ENCODE measurements at regions not wholly inside any gene's neighbourhood (a gene's known extent, or its start where the extent isn't known, plus 50 kb on each side); places are given as distances from the start of the nearest gene placed in this dataset.
A peak's percentile ranks its signal among the peaks of the same experiment; 100 is the strongest.

DNA sequence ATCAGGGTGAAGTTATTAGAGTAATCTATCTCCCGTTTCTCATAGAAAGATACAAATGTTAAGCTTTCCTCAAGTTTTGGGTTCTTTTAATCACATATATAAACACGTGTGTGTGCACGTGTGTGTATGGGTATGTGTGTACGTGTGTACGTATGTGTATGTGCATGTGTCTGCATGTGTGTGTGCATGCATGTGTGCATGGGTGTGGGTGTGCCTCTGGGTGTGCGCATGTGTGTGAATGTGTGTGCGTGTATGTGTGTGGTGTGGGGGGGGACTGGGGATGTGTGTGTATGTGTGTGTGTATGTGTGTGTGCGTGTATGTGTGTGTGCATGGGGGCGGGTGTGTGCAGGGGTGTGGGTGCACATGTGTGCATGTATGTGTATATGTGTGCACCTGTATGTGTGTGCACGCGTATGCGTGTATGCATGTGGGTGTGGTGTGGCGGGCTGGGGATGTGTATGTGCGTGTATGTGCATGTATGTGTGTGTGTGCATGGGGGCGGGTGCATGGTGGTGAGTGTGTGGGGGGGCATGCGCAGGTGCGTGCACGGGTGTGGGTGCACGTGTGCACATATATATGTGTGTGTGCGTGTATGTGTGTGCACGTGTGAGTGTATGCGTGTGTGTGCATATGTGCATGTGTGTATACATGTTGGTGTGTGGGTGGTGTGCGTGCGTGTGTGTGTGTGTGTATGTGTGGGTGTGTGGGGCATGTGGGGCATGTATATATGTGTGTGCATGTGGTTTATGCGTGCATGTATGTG, 304.0 kb downstream of the MBD2 start:
- Mint-ChIP-seq H3K36me3 (ENCODE audit: low read depth) (no peaks in the 10 kb centered on the region), H3K27me3 (ENCODE audit: low read depth) (no peaks in the 10 kb centered on the region), H3K4me1 (no peaks in the 10 kb centered on the region), H3K4me3 (no peak overlapping the region), H3K9me3 (no peaks in the 10 kb centered on the region), H3K27ac (no peak overlapping the region)
- TF ChIP-seq, protein P1, sequence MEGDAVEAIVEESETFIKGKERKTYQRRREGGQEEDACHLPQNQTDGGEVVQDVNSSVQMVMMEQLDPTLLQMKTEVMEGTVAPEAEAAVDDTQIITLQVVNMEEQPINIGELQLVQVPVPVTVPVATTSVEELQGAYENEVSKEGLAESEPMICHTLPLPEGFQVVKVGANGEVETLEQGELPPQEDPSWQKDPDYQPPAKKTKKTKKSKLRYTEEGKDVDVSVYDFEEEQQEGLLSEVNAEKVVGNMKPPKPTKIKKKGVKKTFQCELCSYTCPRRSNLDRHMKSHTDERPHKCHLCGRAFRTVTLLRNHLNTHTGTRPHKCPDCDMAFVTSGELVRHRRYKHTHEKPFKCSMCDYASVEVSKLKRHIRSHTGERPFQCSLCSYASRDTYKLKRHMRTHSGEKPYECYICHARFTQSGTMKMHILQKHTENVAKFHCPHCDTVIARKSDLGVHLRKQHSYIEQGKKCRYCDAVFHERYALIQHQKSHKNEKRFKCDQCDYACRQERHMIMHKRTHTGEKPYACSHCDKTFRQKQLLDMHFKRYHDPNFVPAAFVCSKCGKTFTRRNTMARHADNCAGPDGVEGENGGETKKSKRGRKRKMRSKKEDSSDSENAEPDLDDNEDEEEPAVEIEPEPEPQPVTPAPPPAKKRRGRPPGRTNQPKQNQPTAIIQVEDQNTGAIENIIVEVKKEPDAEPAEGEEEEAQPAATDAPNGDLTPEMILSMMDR (IDR thresholded peaks at IDR 0.05; ENCODE audit: unreplicated experiment in 3 of 3): no peak

GRCh38 chr18:53918091-53918490, 306.4 kb downstream of the MBD2 start:
- no peak overlapping the region for H3K27ac Mint-ChIP-seq
- no peaks in the 10 kb centered on the region for H3K36me3 Mint-ChIP-seq (ENCODE audit: low read depth)
- no peaks in the 10 kb centered on the region for H3K4me1 Mint-ChIP-seq
- H3K4me3 Mint-ChIP-seq: no peak overlapping the region
- no peaks in the 10 kb centered on the region for H3K9me3 Mint-ChIP-seq
- TF ChIP-seq, protein P1 (IDR thresholded peaks at IDR 0.05; ENCODE audit: unreplicated experiment in 3 of 3): no peak
- H3K27me3 Mint-ChIP-seq (ENCODE audit: low read depth): peaks cover 4% of the 10 kb centered on the region

DNA sequence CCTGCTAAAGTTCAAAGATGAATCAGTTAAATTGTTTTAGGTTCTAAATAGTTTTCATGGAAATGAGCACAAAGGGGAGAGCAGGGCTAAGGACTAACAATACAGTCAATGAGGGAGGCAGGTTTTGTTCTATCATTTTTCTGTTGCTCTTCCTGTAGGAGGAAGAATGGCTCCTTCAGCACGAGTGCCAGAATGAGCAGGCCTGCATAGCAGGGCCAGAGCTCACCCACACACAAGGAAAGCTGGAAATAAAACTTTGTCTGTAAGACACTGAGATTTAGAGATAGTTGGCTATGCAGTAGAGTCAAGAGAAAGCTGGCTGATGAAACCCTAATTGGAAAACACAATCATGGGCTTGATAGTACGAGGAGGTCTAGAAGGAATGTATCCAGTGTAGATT, 313.3 kb downstream of the MBD2 start:
- H3K9me3 Mint-ChIP-seq: no peaks in the 10 kb centered on the region
- H3K36me3 Mint-ChIP-seq (ENCODE audit: low read depth): no peaks in the 10 kb centered on the region
- peak overlapping the region in 1 of 3 experiments; percentile 1 for H3K27ac Mint-ChIP-seq
- no peaks in the 10 kb centered on the region for H3K4me1 Mint-ChIP-seq
- no peak overlapping the region for H3K4me3 Mint-ChIP-seq
- TF ChIP-seq, protein P1 (IDR thresholded peaks at IDR 0.05; ENCODE audit: unreplicated experiment in 3 of 3): no peak
- peaks cover 4% of the 10 kb centered on the region for H3K27me3 Mint-ChIP-seq (ENCODE audit: low read depth)

- Mint-ChIP-seq H3K36me3 (ENCODE audit: low read depth) (no peaks in the 10 kb centered on the region), H3K27ac (no peak overlapping the region), H3K9me3 (no peaks in the 10 kb centered on the region), H3K4me1 (no peaks in the 10 kb centered on the region), H3K4me3 (no peak overlapping the region), H3K27me3 (ENCODE audit: low read depth) (peaks cover under 1% of the 10 kb centered on the region)
- TF ChIP-seq, protein P1 (IDR thresholded peaks at IDR 0.05; ENCODE audit: unreplicated experiment in 3 of 3): no peak
Measured at GRCh38 chr18:53909668-53910067, 314.8 kb downstream of the MBD2 start.

DNA sequence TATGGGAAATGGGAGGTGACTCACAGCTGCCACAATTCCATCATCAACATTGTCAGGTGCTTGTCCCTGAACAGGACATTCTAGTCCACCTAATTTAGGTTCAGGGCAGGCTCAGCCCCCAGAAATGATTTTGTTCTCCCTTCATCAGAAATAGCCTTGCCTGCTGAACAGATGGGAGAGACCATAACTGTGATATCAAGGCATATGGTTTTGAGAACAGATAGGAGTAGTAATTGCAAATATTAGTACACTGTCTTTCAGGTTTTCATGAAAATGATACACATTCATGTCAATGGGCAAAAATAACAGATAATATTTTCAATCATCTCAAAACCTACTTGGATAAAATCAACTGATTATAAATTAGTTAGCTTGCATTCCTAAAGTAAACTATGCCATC, 316.5 kb downstream of the MBD2 start:
- Mint-ChIP-seq H3K36me3 (ENCODE audit: low read depth) (no peaks in the 10 kb centered on the region), H3K4me1 (no peaks in the 10 kb centered on the region), H3K4me3 (no peak overlapping the region), H3K27me3 (ENCODE audit: low read depth) (peaks cover 6% of the 10 kb centered on the region), H3K27ac (no peak overlapping the region), H3K9me3 (no peaks in the 10 kb centered on the region)
- TF ChIP-seq, protein P1 (IDR thresholded peaks at IDR 0.05; ENCODE audit: unreplicated experiment in 3 of 3): no peak

- TF ChIP-seq, protein P1 (IDR thresholded peaks at IDR 0.05; ENCODE audit: unreplicated experiment in 3 of 3): no peak
- Mint-ChIP-seq H3K36me3 (ENCODE audit: low read depth) (no peaks in the 10 kb centered on the region), H3K27ac (no peak overlapping the region), H3K4me3 (no peak overlapping the region), H3K4me1 (no peaks in the 10 kb centered on the region), H3K27me3 (ENCODE audit: low read depth) (peaks cover 6% of the 10 kb centered on the region), H3K9me3 (no peaks in the 10 kb centered on the region)
Measured at GRCh38 chr18:53906681-53907080, 317.8 kb downstream of the MBD2 start.
